A673 (cell line): ENCODE measurements at regions not wholly inside any gene's neighbourhood (a gene's known extent, or its start where the extent isn't known, plus 50 kb on each side); places are given as distances from the start of the nearest gene placed in this dataset.

ENCODE experiments used
- EZH2 ChIP-seq: fragments of 200-600 bp; sonication (generic); IDR thresholded peaks from 2 replicates; pipeline ENCODE4 v1.6.1; 2017; ENCODE audit warnings: borderline replicate concordance, low read depth, mild to moderate bottlenecking, mixed read lengths, antibody characterized with exemption, low read length; ENCODE audit not compliant: poor library complexity, severe bottlenecking
- TF ChIP-seq, protein P1 (sequence below): fragments of 300-800, 200-600 bp; sonication (generic); conservative IDR thresholded peaks from 2 replicates; pipeline ENCODE4 v1.5.1; 2017; ENCODE audit warnings: low read depth, mild to moderate bottlenecking, antibody characterized with exemption, low read length, moderate library complexity, mixed read lengths

DNA sequence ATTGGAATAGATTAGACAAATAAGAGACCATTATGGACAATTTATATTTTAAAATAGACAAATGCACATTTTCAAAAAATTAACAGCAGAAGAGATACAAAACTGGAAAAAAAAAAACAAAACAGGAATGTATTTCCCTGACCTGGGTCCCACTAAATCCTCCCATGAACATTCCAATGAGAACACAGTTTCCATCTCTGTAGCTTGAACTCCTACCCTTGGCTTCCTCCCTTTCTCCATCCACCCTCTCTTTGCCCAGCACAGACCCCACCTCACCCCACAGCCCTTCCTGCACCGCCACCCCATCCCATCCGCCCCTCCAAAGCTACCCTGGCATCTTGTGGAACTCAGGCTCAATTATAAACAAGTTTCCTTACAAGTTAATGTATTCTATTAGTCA is 71.2 kb upstream of the MPP7 start:
- TF ChIP-seq, protein P1, sequence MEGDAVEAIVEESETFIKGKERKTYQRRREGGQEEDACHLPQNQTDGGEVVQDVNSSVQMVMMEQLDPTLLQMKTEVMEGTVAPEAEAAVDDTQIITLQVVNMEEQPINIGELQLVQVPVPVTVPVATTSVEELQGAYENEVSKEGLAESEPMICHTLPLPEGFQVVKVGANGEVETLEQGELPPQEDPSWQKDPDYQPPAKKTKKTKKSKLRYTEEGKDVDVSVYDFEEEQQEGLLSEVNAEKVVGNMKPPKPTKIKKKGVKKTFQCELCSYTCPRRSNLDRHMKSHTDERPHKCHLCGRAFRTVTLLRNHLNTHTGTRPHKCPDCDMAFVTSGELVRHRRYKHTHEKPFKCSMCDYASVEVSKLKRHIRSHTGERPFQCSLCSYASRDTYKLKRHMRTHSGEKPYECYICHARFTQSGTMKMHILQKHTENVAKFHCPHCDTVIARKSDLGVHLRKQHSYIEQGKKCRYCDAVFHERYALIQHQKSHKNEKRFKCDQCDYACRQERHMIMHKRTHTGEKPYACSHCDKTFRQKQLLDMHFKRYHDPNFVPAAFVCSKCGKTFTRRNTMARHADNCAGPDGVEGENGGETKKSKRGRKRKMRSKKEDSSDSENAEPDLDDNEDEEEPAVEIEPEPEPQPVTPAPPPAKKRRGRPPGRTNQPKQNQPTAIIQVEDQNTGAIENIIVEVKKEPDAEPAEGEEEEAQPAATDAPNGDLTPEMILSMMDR, result no peak
- TF ChIP-seq EZH2, result no peak
